NB4 (cell line): ENCODE measurements at regions not wholly inside any gene's neighbourhood (a gene's known extent, or its start where the extent isn't known, plus 50 kb on each side); places are given as distances from the start of the nearest gene placed in this dataset.

ENCODE experiments used
- CTCF ChIP-seq: IDR thresholded peaks from one replicate; pipeline ENCODE4 v1.5.1; 2012; ENCODE audit warnings: low read depth, low read length
- MAX ChIP-seq: IDR thresholded peaks from 2 replicates; pipeline ENCODE4 v1.6.1; 2011; ENCODE audit warnings: low read depth, low read length
- MYC ChIP-seq: IDR thresholded peaks from 2 replicates; pipeline ENCODE4 v1.6.1; 2011; ENCODE audit warnings: low read depth, low read length
- POLR2A ChIP-seq: IDR thresholded peaks from 2 replicates; pipeline ENCODE4 v1.6.1; 2011; ENCODE audit warnings: mild to moderate bottlenecking; ENCODE audit not compliant: insufficient read length; ENCODE audit errors: extremely low read depth

- TF ChIP-seq CTCF (no peak), POLR2A (no peak), MYC (no peak), MAX (no peak)
Observed at GRCh38 chr6:165843121-165843520, 180.1 kb upstream of the PDE10A start.
